Panc1 (cell line): ENCODE measurements at regions not wholly inside any gene's neighbourhood (a gene's known extent, or its start where the extent isn't known, plus 50 kb on each side); places are given as distances from the start of the nearest gene placed in this dataset.

Experiments used
- ATAC-seq: fragments of 200-7000 bp; cut with Tn5 transposase; 2 replicates; pipeline ENCODE4 v1.9.1; 2020; ENCODE audit warnings: mild to moderate bottlenecking, moderate library complexity
- BruUV-seq: library from RNA; stranded (reverse); fragments of 400-500 nt; replicated peaks from 2 replicates; lab custom pipeline; 2021; lab: Mats Ljungman, UMichigan
- CTCF ChIA-PET: fragments of 300-600 bp; sonication (Branson Sonifier 250); formaldehyde crosslinking; loops from one replicate; lab custom pipeline; 2022; ENCODE audit warnings: antibody characterized with exemption; lab: Charles Lee
- POLR2A ChIA-PET: fragments of 300-600 bp; sonication (Branson Sonifier 250); formaldehyde crosslinking; loops from one replicate; lab custom pipeline; 2022; ENCODE audit warnings: antibody characterized with exemption; lab: Charles Lee
- DNase-seq: peaks from one replicate; pipeline ENCODE4 v3.0.0-alpha.2; 2010; ENCODE audit warnings: low read depth, low spot score
- H3K27ac ChIP-seq: 2 replicates; pipeline ENCODE4 v1.5.1; 2011; ENCODE audit warnings: mild to moderate bottlenecking, low read length, inconsistent platforms
- H3K27me3 ChIP-seq: fragments of 200-500 bp; sonication (Bioruptor generic); 2 replicates; pipeline ENCODE4 v1.6.0; 2014; ENCODE audit warnings: low read length, inconsistent platforms; ENCODE audit not compliant: control insufficient read depth, insufficient read depth
- H3K36me3 ChIP-seq: fragments of 200-500 bp; sonication (Bioruptor generic); 2 replicates; pipeline ENCODE4 v1.5.1; 2014; ENCODE audit warnings: inconsistent platforms, mild to moderate bottlenecking, low read length, moderate library complexity; ENCODE audit not compliant: control insufficient read depth, insufficient read depth
- H3K4me1 ChIP-seq: 2 replicates; pipeline ENCODE4 v1.5.1; 2011; ENCODE audit warnings: inconsistent platforms, mild to moderate bottlenecking, low read length, moderate library complexity; ENCODE audit not compliant: control insufficient read depth, insufficient read depth
- H3K4me3 ChIP-seq, 2 experiments: 2 replicates each; pipeline ENCODE4 v1.5.1; 2011 to 2012; ENCODE audit warnings: low read depth in 2 of 2, low read length in 2 of 2, mild to moderate bottlenecking in 2 of 2, inconsistent platforms in 1 of 2, moderate library complexity in 1 of 2
- H3K9me3 ChIP-seq: fragments of 200-500 bp; sonication (Bioruptor generic); 2 replicates; pipeline ENCODE4 v1.5.1; 2014; ENCODE audit warnings: low read depth, mild to moderate bottlenecking, inconsistent platforms, low read length, moderate library complexity; ENCODE audit not compliant: control insufficient read depth, insufficient read depth
- POLR2AphosphoS5 ChIP-seq: IDR thresholded peaks from 2 replicates; pipeline ENCODE4 v1.6.1; 2012; ENCODE audit warnings: mild to moderate bottlenecking, low read depth, low read length, moderate library complexity
- SIN3A ChIP-seq: IDR thresholded peaks from 2 replicates; pipeline ENCODE4 v1.6.1; 2012; ENCODE audit warnings: low read depth, mild to moderate bottlenecking, low read length, moderate library complexity, borderline replicate concordance; ENCODE audit not compliant: insufficient read depth
- TCF7L2 ChIP-seq: IDR thresholded peaks from 2 replicates; pipeline ENCODE4 v1.6.1; 2011; ENCODE audit warnings: mild to moderate bottlenecking, low read depth, low read length, inconsistent platforms
- in situ Hi-C: cut with HindIII; loops from 2 replicates; pipeline ENCODE4 v1.10.0; 2016; ENCODE audit warnings: low sequenced_read_pairs, low pct_unique_long_range_greater_than_20kb
- intact Hi-C: fragments of 100-400 bp; cut with micrococcal nuclease; formaldehyde crosslinking; loops from one replicate; pipeline ENCODE4 v1.10.0; 2022; ENCODE audit not compliant: unreplicated experiment
- TF ChIP-seq, protein P1 (sequence below): fragments of 450-650 bp; IDR thresholded peaks from 2 replicates; pipeline ENCODE4 v1.5.1; 2017; ENCODE audit warnings: mild to moderate bottlenecking
- TF ChIP-seq, protein P2 (sequence below), 2 experiments: IDR thresholded peaks; 2 replicates each; pipeline ENCODE4 v1.6.1; 2011 to 2012; ENCODE audit warnings: low read depth in 2 of 2, control low read depth in 1 of 2, low read length in 1 of 2, mild to moderate bottlenecking in 1 of 2, moderate library complexity in 1 of 2; ENCODE audit not compliant: insufficient read depth in 1 of 2

DNA sequence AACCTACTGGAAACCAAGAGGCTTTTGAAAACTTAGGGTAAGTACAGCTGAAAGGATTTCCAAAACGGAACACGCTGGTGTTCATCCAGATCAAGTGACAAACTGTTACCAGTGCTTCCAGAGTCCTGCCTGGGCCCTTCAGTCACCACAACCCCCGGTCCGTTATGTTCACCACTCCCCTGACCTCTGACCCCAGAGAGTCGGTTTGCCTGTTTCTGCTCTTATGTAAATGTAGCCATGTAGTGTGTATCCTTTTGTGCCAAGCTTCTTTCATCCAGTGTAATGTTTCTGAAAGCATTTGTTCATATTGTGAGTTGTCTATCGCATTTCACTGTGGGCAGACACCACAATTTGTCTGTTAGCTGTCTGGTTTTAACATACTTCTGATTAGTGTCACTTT is 217.5 kb downstream of the NCK2 start:
- H3K4me3 ChIP-seq: no peak overlapping the region
- H3K36me3 ChIP-seq: no peaks in the 10 kb centered on the region
- TF ChIP-seq SIN3A: no peak
- TF ChIP-seq, protein P1, sequence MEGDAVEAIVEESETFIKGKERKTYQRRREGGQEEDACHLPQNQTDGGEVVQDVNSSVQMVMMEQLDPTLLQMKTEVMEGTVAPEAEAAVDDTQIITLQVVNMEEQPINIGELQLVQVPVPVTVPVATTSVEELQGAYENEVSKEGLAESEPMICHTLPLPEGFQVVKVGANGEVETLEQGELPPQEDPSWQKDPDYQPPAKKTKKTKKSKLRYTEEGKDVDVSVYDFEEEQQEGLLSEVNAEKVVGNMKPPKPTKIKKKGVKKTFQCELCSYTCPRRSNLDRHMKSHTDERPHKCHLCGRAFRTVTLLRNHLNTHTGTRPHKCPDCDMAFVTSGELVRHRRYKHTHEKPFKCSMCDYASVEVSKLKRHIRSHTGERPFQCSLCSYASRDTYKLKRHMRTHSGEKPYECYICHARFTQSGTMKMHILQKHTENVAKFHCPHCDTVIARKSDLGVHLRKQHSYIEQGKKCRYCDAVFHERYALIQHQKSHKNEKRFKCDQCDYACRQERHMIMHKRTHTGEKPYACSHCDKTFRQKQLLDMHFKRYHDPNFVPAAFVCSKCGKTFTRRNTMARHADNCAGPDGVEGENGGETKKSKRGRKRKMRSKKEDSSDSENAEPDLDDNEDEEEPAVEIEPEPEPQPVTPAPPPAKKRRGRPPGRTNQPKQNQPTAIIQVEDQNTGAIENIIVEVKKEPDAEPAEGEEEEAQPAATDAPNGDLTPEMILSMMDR: no peak
- no peak for TF ChIP-seq TCF7L2
- TF ChIP-seq POLR2AphosphoS5: no peak
- TF ChIP-seq, protein P2, sequence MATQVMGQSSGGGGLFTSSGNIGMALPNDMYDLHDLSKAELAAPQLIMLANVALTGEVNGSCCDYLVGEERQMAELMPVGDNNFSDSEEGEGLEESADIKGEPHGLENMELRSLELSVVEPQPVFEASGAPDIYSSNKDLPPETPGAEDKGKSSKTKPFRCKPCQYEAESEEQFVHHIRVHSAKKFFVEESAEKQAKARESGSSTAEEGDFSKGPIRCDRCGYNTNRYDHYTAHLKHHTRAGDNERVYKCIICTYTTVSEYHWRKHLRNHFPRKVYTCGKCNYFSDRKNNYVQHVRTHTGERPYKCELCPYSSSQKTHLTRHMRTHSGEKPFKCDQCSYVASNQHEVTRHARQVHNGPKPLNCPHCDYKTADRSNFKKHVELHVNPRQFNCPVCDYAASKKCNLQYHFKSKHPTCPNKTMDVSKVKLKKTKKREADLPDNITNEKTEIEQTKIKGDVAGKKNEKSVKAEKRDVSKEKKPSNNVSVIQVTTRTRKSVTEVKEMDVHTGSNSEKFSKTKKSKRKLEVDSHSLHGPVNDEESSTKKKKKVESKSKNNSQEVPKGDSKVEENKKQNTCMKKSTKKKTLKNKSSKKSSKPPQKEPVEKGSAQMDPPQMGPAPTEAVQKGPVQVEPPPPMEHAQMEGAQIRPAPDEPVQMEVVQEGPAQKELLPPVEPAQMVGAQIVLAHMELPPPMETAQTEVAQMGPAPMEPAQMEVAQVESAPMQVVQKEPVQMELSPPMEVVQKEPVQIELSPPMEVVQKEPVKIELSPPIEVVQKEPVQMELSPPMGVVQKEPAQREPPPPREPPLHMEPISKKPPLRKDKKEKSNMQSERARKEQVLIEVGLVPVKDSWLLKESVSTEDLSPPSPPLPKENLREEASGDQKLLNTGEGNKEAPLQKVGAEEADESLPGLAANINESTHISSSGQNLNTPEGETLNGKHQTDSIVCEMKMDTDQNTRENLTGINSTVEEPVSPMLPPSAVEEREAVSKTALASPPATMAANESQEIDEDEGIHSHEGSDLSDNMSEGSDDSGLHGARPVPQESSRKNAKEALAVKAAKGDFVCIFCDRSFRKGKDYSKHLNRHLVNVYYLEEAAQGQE (IDR thresholded peaks at IDR 0.05; ENCODE audit: insufficient read depth in 1 of 2, low read depth in 2 of 2, low read length in 1 of 2): no peak
- DNase-seq (no peak), ATAC-seq (no peak)
- POLR2A ChIA-PET: no interaction called here
- no peaks in the 10 kb centered on the region for H3K4me1 ChIP-seq
- in situ Hi-C loops (no loop called here), intact Hi-C loops (no loop called here)
- CTCF ChIA-PET: no interaction called here
- no peaks in the 10 kb centered on the region for H3K9me3 ChIP-seq
- no peaks in the 10 kb centered on the region for H3K27me3 ChIP-seq
- no TSS peak for BruUV-seq
- H3K27ac ChIP-seq: no peak overlapping the region

DNA sequence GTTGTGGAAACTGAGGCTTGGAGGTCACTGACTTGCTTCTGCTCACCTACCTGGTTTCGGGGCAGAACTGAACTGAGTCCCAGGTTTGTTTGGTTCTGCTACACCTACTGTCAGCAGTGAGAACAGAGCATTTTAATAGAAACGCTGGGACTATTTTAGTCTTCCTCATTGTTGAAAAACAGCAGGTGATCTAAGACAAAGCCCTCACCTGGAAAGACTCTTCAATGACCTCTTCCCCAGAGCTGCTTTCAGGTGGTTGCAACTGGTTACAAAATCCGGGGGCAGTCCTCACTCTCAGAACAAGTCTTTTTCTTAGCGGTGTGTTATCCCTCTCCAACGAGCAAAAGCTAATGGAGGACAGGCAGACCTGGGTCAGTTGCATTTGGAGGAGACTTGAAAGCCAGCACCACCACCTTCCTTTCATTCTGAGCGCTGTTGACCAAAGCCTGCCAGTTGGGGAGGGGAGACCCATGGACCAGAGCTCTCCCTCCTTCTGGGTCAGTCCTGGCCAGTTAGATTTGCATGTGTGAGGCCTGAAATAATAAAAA is 217.0 kb downstream of the NCK2 start:
- ChIA-PET CTCF (no interaction called here), POLR2A (no interaction called here)
- intact Hi-C loops: no loop called here
- Histone ChIP-seq H3K36me3 (no peaks in the 10 kb centered on the region), H3K4me3 (no peak overlapping the region), H3K27me3 (no peaks in the 10 kb centered on the region), H3K9me3 (no peaks in the 10 kb centered on the region), H3K4me1 (no peaks in the 10 kb centered on the region), H3K27ac (no peak overlapping the region)
- no peak for TF ChIP-seq POLR2AphosphoS5
- no peak for TF ChIP-seq SIN3A
- TF ChIP-seq TCF7L2: no peak
- TF ChIP-seq, protein P1: no peak
- TF ChIP-seq, protein P2 (IDR thresholded peaks at IDR 0.05; ENCODE audit: insufficient read depth in 1 of 2, low read depth in 2 of 2, low read length in 1 of 2): no peak
- in situ Hi-C loops: no loop called here
- no TSS peak for BruUV-seq
- DNase-seq (no peak), ATAC-seq (no peak)
